ENCODE measurements at regions not wholly inside any gene's neighbourhood (a gene's known extent, or its start where the extent isn't known, plus 50 kb on each side); places are given as distances from the start of the nearest gene placed in this dataset.

DNA sequence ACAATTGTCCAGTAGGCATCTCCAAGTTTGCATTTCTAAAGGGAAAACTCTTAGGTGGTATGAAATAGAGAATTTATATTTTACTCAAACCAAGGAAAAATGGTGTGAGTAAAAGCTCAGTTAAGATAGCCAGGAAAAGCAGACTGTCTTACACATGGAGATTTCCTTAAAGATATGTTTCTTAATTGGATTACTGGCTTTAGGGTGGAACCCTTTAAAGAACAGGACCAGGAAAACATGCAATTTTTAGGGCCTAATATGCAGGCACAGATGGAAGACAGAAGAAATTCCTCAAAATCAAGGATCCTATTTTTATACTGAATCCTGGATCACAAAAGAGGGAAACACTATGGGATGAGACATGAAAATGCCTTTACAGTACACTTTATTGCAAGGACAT, 100.3 kb upstream of the PCDH17 start:
- TF ChIP-seq, protein P1, sequence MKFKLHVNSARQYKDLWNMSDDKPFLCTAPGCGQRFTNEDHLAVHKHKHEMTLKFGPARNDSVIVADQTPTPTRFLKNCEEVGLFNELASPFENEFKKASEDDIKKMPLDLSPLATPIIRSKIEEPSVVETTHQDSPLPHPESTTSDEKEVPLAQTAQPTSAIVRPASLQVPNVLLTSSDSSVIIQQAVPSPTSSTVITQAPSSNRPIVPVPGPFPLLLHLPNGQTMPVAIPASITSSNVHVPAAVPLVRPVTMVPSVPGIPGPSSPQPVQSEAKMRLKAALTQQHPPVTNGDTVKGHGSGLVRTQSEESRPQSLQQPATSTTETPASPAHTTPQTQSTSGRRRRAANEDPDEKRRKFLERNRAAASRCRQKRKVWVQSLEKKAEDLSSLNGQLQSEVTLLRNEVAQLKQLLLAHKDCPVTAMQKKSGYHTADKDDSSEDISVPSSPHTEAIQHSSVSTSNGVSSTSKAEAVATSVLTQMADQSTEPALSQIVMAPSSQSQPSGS (tag by site-specific recombination; IDR thresholded peaks at IDR 0.05; ENCODE audit: low read depth), result no peak
- TF ChIP-seq, protein P2, sequence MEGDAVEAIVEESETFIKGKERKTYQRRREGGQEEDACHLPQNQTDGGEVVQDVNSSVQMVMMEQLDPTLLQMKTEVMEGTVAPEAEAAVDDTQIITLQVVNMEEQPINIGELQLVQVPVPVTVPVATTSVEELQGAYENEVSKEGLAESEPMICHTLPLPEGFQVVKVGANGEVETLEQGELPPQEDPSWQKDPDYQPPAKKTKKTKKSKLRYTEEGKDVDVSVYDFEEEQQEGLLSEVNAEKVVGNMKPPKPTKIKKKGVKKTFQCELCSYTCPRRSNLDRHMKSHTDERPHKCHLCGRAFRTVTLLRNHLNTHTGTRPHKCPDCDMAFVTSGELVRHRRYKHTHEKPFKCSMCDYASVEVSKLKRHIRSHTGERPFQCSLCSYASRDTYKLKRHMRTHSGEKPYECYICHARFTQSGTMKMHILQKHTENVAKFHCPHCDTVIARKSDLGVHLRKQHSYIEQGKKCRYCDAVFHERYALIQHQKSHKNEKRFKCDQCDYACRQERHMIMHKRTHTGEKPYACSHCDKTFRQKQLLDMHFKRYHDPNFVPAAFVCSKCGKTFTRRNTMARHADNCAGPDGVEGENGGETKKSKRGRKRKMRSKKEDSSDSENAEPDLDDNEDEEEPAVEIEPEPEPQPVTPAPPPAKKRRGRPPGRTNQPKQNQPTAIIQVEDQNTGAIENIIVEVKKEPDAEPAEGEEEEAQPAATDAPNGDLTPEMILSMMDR (tag by site-specific recombination; IDR thresholded peaks at IDR 0.05), result no peak
- TF ChIP-seq, protein P3, sequence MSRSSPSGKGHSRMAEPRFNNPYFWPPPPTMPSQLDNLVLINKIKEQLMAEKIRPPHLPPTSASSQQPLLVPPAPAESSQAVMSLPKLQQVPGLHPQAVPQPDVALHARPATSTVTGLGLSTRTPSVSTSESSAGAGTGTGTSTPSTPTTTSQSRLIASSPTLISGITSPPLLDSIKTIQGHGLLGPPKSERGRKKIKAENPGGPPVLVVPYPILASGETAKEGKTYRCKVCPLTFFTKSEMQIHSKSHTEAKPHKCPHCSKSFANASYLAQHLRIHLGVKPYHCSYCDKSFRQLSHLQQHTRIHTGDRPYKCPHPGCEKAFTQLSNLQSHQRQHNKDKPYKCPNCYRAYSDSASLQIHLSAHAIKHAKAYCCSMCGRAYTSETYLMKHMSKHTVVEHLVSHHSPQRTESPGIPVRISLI (tag by site-specific recombination; IDR thresholded peaks at IDR 0.05), result no peak
- TF ChIP-seq SCRT1 (tag by site-specific recombination; IDR thresholded peaks at IDR 0.05; ENCODE audit: borderline replicate concordance) (no peak), ZBTB1 (tag by site-specific recombination; IDR thresholded peaks at IDR 0.05) (no peak), ZNF10 (tag by site-specific recombination; IDR thresholded peaks at IDR 0.05) (no peak)
- TF ChIP-seq, protein P4, sequence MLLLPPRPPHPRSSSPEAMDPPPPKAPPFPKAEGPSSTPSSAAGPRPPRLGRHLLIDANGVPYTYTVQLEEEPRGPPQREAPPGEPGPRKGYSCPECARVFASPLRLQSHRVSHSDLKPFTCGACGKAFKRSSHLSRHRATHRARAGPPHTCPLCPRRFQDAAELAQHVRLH (tag by site-specific recombination; IDR thresholded peaks at IDR 0.05), result no peak

All from HEK293 (cell line).